ENCODE measurements at regions not wholly inside any gene's neighbourhood (a gene's known extent, or its start where the extent isn't known, plus 50 kb on each side); places are given as distances from the start of the nearest gene placed in this dataset.

DNA sequence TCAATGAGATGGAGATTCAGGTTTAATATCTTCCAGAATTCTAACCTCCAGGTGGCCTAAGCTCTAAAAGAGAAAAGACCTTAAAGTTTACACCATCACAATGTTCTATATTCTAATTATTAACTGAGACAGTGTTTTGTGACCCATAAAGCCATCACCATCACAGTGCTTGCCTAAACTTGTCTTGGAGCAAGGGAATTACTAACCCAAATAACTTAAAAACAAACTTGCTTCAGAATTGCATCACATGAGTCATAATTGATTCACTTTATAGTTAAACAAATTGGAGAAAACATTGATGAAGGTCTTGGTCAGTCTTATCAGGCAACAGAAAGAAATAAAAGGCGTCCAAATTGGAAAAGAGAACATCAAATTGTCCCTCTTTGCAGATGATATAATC is 54.5 kb upstream of the ALG10 start:
- DNase-seq (ENCODE audit: low spot score in 2 of 2), result no peak
- Histone ChIP-seq H3K36me3 (no peaks in the 10 kb centered on the region), H3K9me3 (peaks cover 0 to under 1% of the 10 kb centered on the region in 2 donors), H3K4me1 (no peaks in the 10 kb centered on the region), H3K27me3 (no peaks in the 10 kb centered on the region), H3K4me3 (no peak overlapping the region), H3K27ac (no peak overlapping the region)
- TF ChIP-seq POLR2AphosphoS5 (IDR thresholded peaks at IDR 0.05) (no peak), POLR2A (IDR thresholded peaks at IDR 0.05) (no peak)
- TF ChIP-seq, protein P1, sequence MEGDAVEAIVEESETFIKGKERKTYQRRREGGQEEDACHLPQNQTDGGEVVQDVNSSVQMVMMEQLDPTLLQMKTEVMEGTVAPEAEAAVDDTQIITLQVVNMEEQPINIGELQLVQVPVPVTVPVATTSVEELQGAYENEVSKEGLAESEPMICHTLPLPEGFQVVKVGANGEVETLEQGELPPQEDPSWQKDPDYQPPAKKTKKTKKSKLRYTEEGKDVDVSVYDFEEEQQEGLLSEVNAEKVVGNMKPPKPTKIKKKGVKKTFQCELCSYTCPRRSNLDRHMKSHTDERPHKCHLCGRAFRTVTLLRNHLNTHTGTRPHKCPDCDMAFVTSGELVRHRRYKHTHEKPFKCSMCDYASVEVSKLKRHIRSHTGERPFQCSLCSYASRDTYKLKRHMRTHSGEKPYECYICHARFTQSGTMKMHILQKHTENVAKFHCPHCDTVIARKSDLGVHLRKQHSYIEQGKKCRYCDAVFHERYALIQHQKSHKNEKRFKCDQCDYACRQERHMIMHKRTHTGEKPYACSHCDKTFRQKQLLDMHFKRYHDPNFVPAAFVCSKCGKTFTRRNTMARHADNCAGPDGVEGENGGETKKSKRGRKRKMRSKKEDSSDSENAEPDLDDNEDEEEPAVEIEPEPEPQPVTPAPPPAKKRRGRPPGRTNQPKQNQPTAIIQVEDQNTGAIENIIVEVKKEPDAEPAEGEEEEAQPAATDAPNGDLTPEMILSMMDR (IDR thresholded peaks at IDR 0.05), result no peak
- intact Hi-C loops (cut with DNase I; ENCODE audit: low total_unique reads), result no loop called here
